Sigmoid colon (tissue), 6 donors: ENCODE measurements at regions not wholly inside any gene's neighbourhood (a gene's known extent, or its start where the extent isn't known, plus 50 kb on each side); places are given as distances from the start of the nearest gene placed in this dataset.
A peak's percentile ranks its signal among the peaks of the same experiment; 100 is the strongest.

Experiments used
- DNase-seq: peaks from one replicate; pipeline ENCODE4 v3.0.0-alpha.2; 2019
- H3K27ac ChIP-seq, 4 donors: fragments of 200-600 bp; sonication (generic); one replicate each; pipeline ENCODE4 v1.5.1; 2016 to 2019; ENCODE audit warnings: mild to moderate bottlenecking in 1 of 4
- H3K27me3 ChIP-seq, 3 donors: fragments of 200-600 bp; sonication (generic); one replicate each; pipeline ENCODE4 v1.5.1; 2019; ENCODE audit warnings: mild to moderate bottlenecking in 1 of 3
- H3K36me3 ChIP-seq, 4 donors: fragments of 200-600 bp; sonication (generic); one replicate each; pipeline ENCODE4 v1.5.1; 2016 to 2019
- H3K4me1 ChIP-seq, 4 donors: fragments of 200-600 bp; sonication (generic); one replicate each; pipeline ENCODE4 v1.5.1; 2017 to 2019
- H3K4me3 ChIP-seq, 4 donors: fragments of 200-600 bp; sonication (generic); one replicate each; pipeline ENCODE4 v1.5.1; 2017 to 2019; ENCODE audit warnings: mild to moderate bottlenecking in 2 of 4, moderate library complexity in 1 of 4
- H3K9me3 ChIP-seq, 4 donors: fragments of 200-600 bp in 3 of 4; sonication (generic) in 3 of 4; one replicate each; pipeline versions ENCODE4 v1.5.1 to v1.6.1; 2013 to 2019
- EP300 ChIP-seq, 4 donors: sonication (generic); formaldehyde crosslinking; IDR thresholded peaks; one replicate each; pipeline ENCODE4 v1.6.1; 2017; ENCODE audit warnings: antibody characterized with exemption in 4 of 4
- POLR2A ChIP-seq, 2 donors: fragments of 450-650 bp; IDR thresholded peaks; one replicate each; pipeline ENCODE4 v1.6.1; 2016; ENCODE audit warnings: antibody characterized with exemption in 2 of 2, mild to moderate bottlenecking in 2 of 2, moderate library complexity in 2 of 2
- POLR2AphosphoS5 ChIP-seq, 4 donors: sonication (generic); formaldehyde crosslinking; IDR thresholded peaks; one replicate each; pipeline ENCODE4 v1.6.1; 2017; ENCODE audit warnings: antibody characterized with exemption in 4 of 4
- WGBS, 2 donors: extraction: QIAGEN DNeasy Blood & Tissue Kit; methylation state at CpG; one replicate each; pipeline ENCODE4 v1.1.7; 2013; 5-methylcytosine and 5-hydroxymethylcytosine counted together
- intact Hi-C: fragments of 100-400 bp; cut with DNase I; formaldehyde crosslinking; loops from one replicate; pipeline ENCODE4 v1.15.1; 2023
- TF ChIP-seq, protein P1 (sequence below), 4 experiments: fragments of 450-650 bp in 3 of 4; fragments of 200-600 bp in 1 of 4; IDR thresholded peaks; one replicate each; pipeline ENCODE4 v1.5.1; 2016 to 2019; ENCODE audit warnings: antibody characterized with exemption in 4 of 4, mild to moderate bottlenecking in 3 of 4, moderate library complexity in 2 of 4
- donor health status: healthy with polysubstance abuse.
- donor health status: healthy.

DNA sequence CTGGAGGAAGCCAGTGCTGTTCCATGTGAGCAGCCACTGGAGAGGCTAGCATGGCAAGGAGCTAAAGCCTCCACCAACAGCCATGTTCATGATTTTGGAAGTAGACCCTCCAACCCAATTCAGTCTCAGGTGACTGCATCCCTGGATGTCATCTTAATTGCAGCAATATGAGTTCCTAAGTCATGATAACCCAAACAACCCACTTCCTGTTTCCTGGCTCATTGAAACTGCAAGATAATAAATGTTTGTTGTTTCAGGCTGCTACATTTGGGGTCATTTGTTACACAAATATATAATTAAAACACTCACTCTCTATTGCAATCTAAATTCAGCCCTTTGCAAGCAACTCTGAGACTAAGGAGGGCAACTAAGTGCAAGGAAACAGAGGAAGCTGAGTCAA is 62.4 kb upstream of the SLC24A5 start:
- TF ChIP-seq POLR2A (IDR thresholded peaks at IDR 0.05) (no peak), EP300 (IDR thresholded peaks at IDR 0.05) (no peak), POLR2AphosphoS5 (IDR thresholded peaks at IDR 0.05) (no peak)
- TF ChIP-seq, protein P1, sequence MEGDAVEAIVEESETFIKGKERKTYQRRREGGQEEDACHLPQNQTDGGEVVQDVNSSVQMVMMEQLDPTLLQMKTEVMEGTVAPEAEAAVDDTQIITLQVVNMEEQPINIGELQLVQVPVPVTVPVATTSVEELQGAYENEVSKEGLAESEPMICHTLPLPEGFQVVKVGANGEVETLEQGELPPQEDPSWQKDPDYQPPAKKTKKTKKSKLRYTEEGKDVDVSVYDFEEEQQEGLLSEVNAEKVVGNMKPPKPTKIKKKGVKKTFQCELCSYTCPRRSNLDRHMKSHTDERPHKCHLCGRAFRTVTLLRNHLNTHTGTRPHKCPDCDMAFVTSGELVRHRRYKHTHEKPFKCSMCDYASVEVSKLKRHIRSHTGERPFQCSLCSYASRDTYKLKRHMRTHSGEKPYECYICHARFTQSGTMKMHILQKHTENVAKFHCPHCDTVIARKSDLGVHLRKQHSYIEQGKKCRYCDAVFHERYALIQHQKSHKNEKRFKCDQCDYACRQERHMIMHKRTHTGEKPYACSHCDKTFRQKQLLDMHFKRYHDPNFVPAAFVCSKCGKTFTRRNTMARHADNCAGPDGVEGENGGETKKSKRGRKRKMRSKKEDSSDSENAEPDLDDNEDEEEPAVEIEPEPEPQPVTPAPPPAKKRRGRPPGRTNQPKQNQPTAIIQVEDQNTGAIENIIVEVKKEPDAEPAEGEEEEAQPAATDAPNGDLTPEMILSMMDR (IDR thresholded peaks at IDR 0.05): no peak
- Histone ChIP-seq H3K4me1 (peaks cover 0 to 13% (median 3%) of the 10 kb centered on the region in 4 donors), H3K4me3 (no peak overlapping the region), H3K36me3 (no peaks in the 10 kb centered on the region), H3K27me3 (no peaks in the 10 kb centered on the region), H3K27ac (no peak overlapping the region), H3K9me3 (no peaks in the 10 kb centered on the region)
- no peak for DNase-seq
- intact Hi-C loops: no loop called here

DNA sequence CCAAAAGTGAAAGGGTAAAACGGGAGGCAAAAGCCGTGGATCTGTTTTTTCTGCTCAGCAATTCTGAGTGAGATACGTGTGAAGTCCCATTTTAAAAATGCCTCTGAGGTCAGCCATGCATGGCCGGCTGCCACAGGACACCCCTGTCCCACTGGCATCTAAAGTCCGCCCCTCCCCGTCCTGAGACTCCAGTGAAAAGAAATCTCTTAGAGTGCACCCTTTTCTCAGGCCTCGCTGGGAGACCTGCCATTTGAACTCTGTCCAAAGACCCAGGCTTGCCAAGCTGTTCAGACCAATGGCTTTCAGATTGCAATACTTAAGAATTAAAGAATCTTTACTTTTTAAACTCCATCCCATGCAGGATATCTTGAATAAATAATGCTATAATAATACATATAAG is 61.0 kb upstream of the SLC24A5 start:
- TF ChIP-seq, protein P1 (IDR thresholded peaks at IDR 0.05): no peak
- no peak for TF ChIP-seq POLR2A (IDR thresholded peaks at IDR 0.05)
- no peak for TF ChIP-seq EP300 (IDR thresholded peaks at IDR 0.05)
- no peak for TF ChIP-seq POLR2AphosphoS5 (IDR thresholded peaks at IDR 0.05)
- Histone ChIP-seq H3K9me3 (no peaks in the 10 kb centered on the region), H3K27ac (peak overlapping the region in 1 of 4 donors; percentile 15), H3K4me3 (peak overlapping the region in 2 of 4 donors; percentile 24 to 36), H3K4me1 (peaks cover 0 to 13% (median 3%) of the 10 kb centered on the region in 4 donors), H3K36me3 (no peaks in the 10 kb centered on the region), H3K27me3 (no peaks in the 10 kb centered on the region)
- no peak for DNase-seq
- 74 to 83% methylated on average over 7 of the region's 7 CpGs for WGBS, 2 donors
- intact Hi-C loops: no loop called here

GRCh38 chr15:48060396-48060795 is 60.4 kb upstream of the SLC24A5 start:
- H3K4me3 ChIP-seq: no peak overlapping the region
- TF ChIP-seq POLR2AphosphoS5 (IDR thresholded peaks at IDR 0.05) (no peak), POLR2A (IDR thresholded peaks at IDR 0.05) (no peak), EP300 (IDR thresholded peaks at IDR 0.05) (no peak)
- TF ChIP-seq, protein P1 (IDR thresholded peaks at IDR 0.05): no peak
- H3K27me3 ChIP-seq: no peaks in the 10 kb centered on the region
- H3K36me3 ChIP-seq: no peaks in the 10 kb centered on the region
- H3K4me1 ChIP-seq: peaks cover 0 to 13% (median 3%) of the 10 kb centered on the region in 4 donors
- WGBS, 2 donors: 84 to 90% methylated on average over 1 of the region's 1 CpG
- intact Hi-C loops: no loop called here
- no peak for DNase-seq
- no peak overlapping the region for H3K27ac ChIP-seq
- H3K9me3 ChIP-seq: no peaks in the 10 kb centered on the region

DNA sequence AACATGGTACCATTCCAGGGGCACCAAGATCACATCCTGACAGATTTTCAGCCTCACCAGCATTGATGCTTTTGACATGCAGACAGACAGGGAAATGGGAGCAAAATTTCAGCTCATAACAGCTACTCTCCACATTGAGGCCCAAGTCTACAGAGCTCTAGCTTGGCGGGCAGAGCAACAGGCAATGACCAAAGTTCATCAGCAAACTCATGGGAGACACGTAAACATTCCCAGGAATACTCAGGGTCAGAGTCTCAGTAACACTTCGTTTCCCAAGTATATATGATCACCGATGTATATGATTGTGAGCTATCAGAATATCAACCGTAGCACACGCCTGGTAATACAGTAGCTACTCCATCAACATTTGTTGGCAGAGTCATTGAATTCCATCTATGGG is 59.2 kb upstream of the SLC24A5 start:
- no peak overlapping the region for H3K4me3 ChIP-seq
- peaks cover 0 to 13% (median 3%) of the 10 kb centered on the region in 4 donors for H3K4me1 ChIP-seq
- H3K9me3 ChIP-seq: no peaks in the 10 kb centered on the region
- 24 to 75% methylated on average over 6 of the region's 6 CpGs for WGBS, 2 donors
- H3K27me3 ChIP-seq: no peaks in the 10 kb centered on the region
- TF ChIP-seq EP300 (IDR thresholded peaks at IDR 0.05) (no peak), POLR2A (IDR thresholded peaks at IDR 0.05) (no peak), POLR2AphosphoS5 (IDR thresholded peaks at IDR 0.05) (no peak)
- TF ChIP-seq, protein P1 (IDR thresholded peaks at IDR 0.05): no peak
- intact Hi-C loops: no loop called here
- DNase-seq: no peak
- no peak overlapping the region for H3K27ac ChIP-seq
- H3K36me3 ChIP-seq: no peaks in the 10 kb centered on the region

GRCh38 chr15:48062148-48062872 is 58.5 kb upstream of the SLC24A5 start:
- no peaks in the 10 kb centered on the region for H3K9me3 ChIP-seq
- intact Hi-C loops: no loop called here
- no peaks in the 10 kb centered on the region for H3K27me3 ChIP-seq
- TF ChIP-seq, protein P1 (IDR thresholded peaks at IDR 0.05): no peak
- TF ChIP-seq EP300 (IDR thresholded peaks at IDR 0.05) (no peak), POLR2A (IDR thresholded peaks at IDR 0.05) (no peak), POLR2AphosphoS5 (IDR thresholded peaks at IDR 0.05) (no peak)
- no peaks in the 10 kb centered on the region for H3K36me3 ChIP-seq
- no peak overlapping the region for H3K4me3 ChIP-seq
- peaks cover 0 to 13% (median 3%) of the 10 kb centered on the region in 4 donors for H3K4me1 ChIP-seq
- H3K27ac ChIP-seq: no peak overlapping the region
- 75 to 80% methylated on average over 11 of the region's 11 CpGs for WGBS, 2 donors
- no peak for DNase-seq
